ENCODE measurements at regions not wholly inside any gene's neighbourhood (a gene's known extent, or its start where the extent isn't known, plus 50 kb on each side); places are given as distances from the start of the nearest gene placed in this dataset.

DNA sequence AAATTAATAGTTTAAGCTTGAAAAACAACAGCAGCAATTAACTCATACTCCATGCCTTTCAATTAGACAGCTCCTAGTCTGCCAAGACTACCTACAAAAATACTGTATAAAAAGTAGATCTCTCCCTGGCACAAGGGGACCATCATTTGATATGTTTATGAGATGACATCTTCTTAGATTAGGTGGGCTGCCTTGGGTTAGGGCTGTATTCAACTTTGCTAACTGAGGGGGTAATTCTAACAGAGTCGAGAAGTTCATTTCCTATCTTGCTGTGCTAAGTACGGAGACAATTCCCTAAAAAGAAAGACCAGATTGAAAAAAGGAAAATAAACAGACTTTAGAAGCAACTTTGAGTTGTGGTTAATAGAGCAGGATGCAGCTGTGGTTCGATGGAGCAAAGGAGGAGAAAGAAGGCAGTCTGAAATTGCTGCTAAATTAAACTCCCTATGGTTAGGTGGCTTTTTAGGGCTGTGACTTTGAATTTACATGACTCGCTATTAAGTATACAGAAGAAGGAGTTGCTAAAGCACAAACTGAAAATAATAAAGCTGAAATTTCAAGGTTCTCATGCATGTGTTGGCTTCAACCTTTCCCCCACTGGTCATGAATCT, 75.4 kb downstream of the CDC7 start:
- H3K36me3 Mint-ChIP-seq (ENCODE audit: insufficient read depth) = no peaks in the 10 kb centered on the region
- ATAC-seq (replicated peaks; ENCODE audit: extremely low read depth, poor library complexity, severe bottlenecking) (no peak), DNase-seq (ENCODE audit: low spot score in 2 of 2) (no peak)
- no peaks in the 10 kb centered on the region for H3K27me3 Mint-ChIP-seq
- H3K9me3 Mint-ChIP-seq = no peaks in the 10 kb centered on the region
- H3K4me3 Mint-ChIP-seq = peak overlapping the region; percentile 17
- H3K4me1 Mint-ChIP-seq = peaks cover 39% of the 10 kb centered on the region
- peak overlapping the region; percentile 17 for H3K27ac Mint-ChIP-seq (ENCODE audit: low read depth)

- Mint-ChIP-seq H3K27ac (ENCODE audit: low read depth) (no peak overlapping the region), H3K4me3 (no peak overlapping the region), H3K27me3 (no peaks in the 10 kb centered on the region), H3K9me3 (no peaks in the 10 kb centered on the region), H3K36me3 (ENCODE audit: insufficient read depth) (no peaks in the 10 kb centered on the region), H3K4me1 (peaks cover 36% of the 10 kb centered on the region)
- DNase-seq (ENCODE audit: low spot score in 2 of 2) (no peak), ATAC-seq (replicated peaks; ENCODE audit: extremely low read depth, poor library complexity, severe bottlenecking) (no peak)
Observed at GRCh38 chr1:91578320-91579109, 77.9 kb downstream of the CDC7 start.

DNA sequence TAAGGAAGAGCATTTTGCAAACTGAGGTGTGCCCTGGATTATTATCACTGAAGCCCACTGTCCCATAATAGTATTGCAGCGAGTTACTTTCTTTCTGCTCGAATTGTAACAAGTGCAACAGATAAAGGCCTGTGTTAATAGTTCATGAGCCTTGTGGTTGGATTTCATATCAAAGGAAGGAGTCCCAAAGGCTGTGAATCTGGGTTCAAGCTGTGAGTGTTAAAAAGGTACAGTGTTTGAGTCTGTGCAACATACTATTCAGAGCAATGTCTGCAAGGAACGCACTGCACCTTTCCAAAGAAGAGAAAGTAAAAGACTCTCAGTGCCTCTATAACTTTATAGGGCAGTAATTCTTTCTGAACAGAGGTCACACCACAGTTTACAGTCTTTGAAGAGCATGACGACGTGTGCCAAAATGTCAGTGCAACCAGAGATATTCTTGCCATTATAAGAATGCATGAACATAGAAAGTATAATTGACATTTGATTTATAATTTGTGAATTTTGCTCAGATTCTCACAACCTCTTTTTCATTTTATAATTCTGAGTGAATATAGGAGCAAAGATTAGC, 79.1 kb downstream of the CDC7 start:
- Mint-ChIP-seq H3K27ac (ENCODE audit: low read depth) (no peak overlapping the region), H3K4me1 (peaks cover 47% of the 10 kb centered on the region), H3K27me3 (no peaks in the 10 kb centered on the region), H3K4me3 (no peak overlapping the region), H3K9me3 (no peaks in the 10 kb centered on the region), H3K36me3 (ENCODE audit: insufficient read depth) (no peaks in the 10 kb centered on the region)
- ATAC-seq (replicated peaks; ENCODE audit: extremely low read depth, poor library complexity, severe bottlenecking) (no peak), DNase-seq (ENCODE audit: low spot score in 2 of 2) (no peak)

DNA sequence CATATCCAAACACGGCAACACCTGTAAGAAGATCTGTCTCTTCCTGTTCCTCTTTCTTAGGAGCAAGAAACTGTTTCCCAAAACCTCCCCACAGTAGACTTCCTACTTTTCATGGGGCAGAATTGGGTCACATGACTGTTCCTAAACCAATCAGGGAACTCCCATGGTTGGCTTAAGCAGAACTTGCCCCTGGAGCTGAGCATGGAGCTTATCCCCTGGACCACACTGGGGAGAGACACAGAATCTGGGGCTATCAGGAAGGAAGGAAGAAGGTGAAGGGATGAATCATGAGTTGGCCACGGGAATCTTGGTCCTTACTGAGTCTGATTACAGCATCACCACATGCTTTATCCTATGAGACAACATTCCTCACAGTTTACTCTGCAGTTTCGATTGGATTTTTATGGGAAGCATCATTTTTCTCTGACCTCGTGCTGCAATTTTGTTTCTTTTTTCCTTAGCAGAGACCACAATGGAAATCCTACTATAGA, 81.8 kb downstream of the CDC7 start:
- DNase-seq (ENCODE audit: low spot score in 2 of 2) = no peak
- Mint-ChIP-seq H3K36me3 (ENCODE audit: insufficient read depth) (no peaks in the 10 kb centered on the region), H3K4me1 (peaks cover 38% of the 10 kb centered on the region), H3K27me3 (no peaks in the 10 kb centered on the region), H3K27ac (ENCODE audit: low read depth) (no peak overlapping the region), H3K4me3 (no peak overlapping the region), H3K9me3 (no peaks in the 10 kb centered on the region)
- ATAC-seq (replicated peaks; ENCODE audit: extremely low read depth, poor library complexity, severe bottlenecking) = no peak

DNA sequence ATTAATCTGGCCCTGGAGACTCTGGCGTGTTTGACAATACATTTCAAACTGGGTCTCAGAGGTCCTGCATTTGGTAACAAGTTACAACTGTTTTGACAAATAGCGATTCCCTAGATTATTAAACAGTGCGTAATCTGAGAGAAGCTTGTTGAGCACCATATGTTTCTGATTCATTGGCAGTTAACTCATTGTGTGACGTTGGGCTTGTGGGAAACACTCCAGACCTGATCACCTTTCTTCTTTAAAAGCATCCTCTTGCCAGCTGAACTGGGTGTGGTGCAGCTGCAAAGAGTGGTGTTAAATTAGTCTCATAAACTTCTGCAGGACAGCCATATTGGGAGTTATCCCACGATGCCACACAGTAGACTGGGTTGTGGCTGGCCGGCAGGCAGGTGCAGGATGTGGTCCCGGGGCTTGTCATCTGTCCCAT, 82.7 kb downstream of the CDC7 start:
- Mint-ChIP-seq H3K4me1 (peaks cover 38% of the 10 kb centered on the region), H3K27ac (ENCODE audit: low read depth) (no peak overlapping the region), H3K4me3 (no peak overlapping the region), H3K9me3 (no peaks in the 10 kb centered on the region), H3K27me3 (no peaks in the 10 kb centered on the region), H3K36me3 (ENCODE audit: insufficient read depth) (peaks cover 4% of the 10 kb centered on the region)
- ATAC-seq (replicated peaks; ENCODE audit: extremely low read depth, poor library complexity, severe bottlenecking) (no peak), DNase-seq (ENCODE audit: low spot score in 2 of 2) (no peak)

DNA sequence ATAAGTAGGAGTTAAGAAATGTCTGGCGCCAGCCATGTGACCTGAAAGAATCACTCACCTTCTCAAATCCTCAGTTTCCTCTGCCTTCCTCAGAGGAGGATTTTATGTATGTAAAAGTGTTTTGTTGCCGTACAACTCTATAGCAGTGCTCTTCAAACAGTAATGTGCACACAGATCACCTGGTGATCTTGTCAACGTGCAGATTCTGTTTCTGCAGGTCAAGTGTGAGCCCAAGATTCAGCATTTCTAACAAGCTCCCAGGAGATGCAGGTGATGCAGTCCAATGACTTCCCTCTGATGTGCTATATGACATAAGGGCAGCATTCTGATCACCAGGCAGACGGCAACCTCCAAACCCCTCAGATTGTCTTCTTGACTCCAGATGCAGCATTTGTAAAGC, 83.7 kb downstream of the CDC7 start:
- ATAC-seq (replicated peaks; ENCODE audit: extremely low read depth, poor library complexity, severe bottlenecking) (no peak), DNase-seq (ENCODE audit: low spot score in 2 of 2) (no peak)
- Mint-ChIP-seq H3K27me3 (no peaks in the 10 kb centered on the region), H3K36me3 (ENCODE audit: insufficient read depth) (peaks cover 4% of the 10 kb centered on the region), H3K4me3 (no peak overlapping the region), H3K9me3 (no peaks in the 10 kb centered on the region), H3K4me1 (peaks cover 37% of the 10 kb centered on the region), H3K27ac (ENCODE audit: low read depth) (no peak overlapping the region)

- Mint-ChIP-seq H3K9me3 (no peaks in the 10 kb centered on the region), H3K27ac (ENCODE audit: low read depth) (no peak overlapping the region), H3K36me3 (ENCODE audit: insufficient read depth) (peaks cover 4% of the 10 kb centered on the region), H3K27me3 (no peaks in the 10 kb centered on the region), H3K4me3 (no peak overlapping the region), H3K4me1 (peaks cover 32% of the 10 kb centered on the region)
- ATAC-seq (replicated peaks; ENCODE audit: extremely low read depth, poor library complexity, severe bottlenecking) = no peak
- DNase-seq (ENCODE audit: low spot score in 2 of 2) = no peak
Observed at GRCh38 chr1:91584878-91585277, 84.2 kb downstream of the CDC7 start.

- peaks cover 26% of the 10 kb centered on the region for H3K4me1 Mint-ChIP-seq
- peaks cover 4% of the 10 kb centered on the region for H3K36me3 Mint-ChIP-seq (ENCODE audit: insufficient read depth)
- H3K27ac Mint-ChIP-seq (ENCODE audit: low read depth) = no peak overlapping the region
- H3K9me3 Mint-ChIP-seq = no peaks in the 10 kb centered on the region
- ATAC-seq (replicated peaks; ENCODE audit: extremely low read depth, poor library complexity, severe bottlenecking) (no peak), DNase-seq (ENCODE audit: low spot score in 2 of 2) (no peak)
- H3K4me3 Mint-ChIP-seq = no peak overlapping the region
- H3K27me3 Mint-ChIP-seq = no peaks in the 10 kb centered on the region
Observed at GRCh38 chr1:91585502-91585901, 84.9 kb downstream of the CDC7 start.

- Mint-ChIP-seq H3K27me3 (no peaks in the 10 kb centered on the region), H3K4me1 (peaks cover 26% of the 10 kb centered on the region), H3K27ac (ENCODE audit: low read depth) (no peak overlapping the region), H3K4me3 (no peak overlapping the region), H3K36me3 (ENCODE audit: insufficient read depth) (peaks cover 4% of the 10 kb centered on the region), H3K9me3 (no peaks in the 10 kb centered on the region)
- ATAC-seq (replicated peaks; ENCODE audit: extremely low read depth, poor library complexity, severe bottlenecking) (no peak), DNase-seq (ENCODE audit: low spot score in 2 of 2) (no peak)
Observed at GRCh38 chr1:91585982-91586381, 85.3 kb downstream of the CDC7 start.

- Mint-ChIP-seq H3K4me1 (peaks cover 14% of the 10 kb centered on the region), H3K36me3 (ENCODE audit: insufficient read depth) (peaks cover 4% of the 10 kb centered on the region), H3K9me3 (no peaks in the 10 kb centered on the region), H3K27me3 (no peaks in the 10 kb centered on the region), H3K27ac (ENCODE audit: low read depth) (no peak overlapping the region), H3K4me3 (no peak overlapping the region)
- ATAC-seq (replicated peaks; ENCODE audit: extremely low read depth, poor library complexity, severe bottlenecking) (no peak), DNase-seq (ENCODE audit: low spot score in 2 of 2) (no peak)
Observed at GRCh38 chr1:91589437-91589836, 88.8 kb downstream of the CDC7 start.

DNA sequence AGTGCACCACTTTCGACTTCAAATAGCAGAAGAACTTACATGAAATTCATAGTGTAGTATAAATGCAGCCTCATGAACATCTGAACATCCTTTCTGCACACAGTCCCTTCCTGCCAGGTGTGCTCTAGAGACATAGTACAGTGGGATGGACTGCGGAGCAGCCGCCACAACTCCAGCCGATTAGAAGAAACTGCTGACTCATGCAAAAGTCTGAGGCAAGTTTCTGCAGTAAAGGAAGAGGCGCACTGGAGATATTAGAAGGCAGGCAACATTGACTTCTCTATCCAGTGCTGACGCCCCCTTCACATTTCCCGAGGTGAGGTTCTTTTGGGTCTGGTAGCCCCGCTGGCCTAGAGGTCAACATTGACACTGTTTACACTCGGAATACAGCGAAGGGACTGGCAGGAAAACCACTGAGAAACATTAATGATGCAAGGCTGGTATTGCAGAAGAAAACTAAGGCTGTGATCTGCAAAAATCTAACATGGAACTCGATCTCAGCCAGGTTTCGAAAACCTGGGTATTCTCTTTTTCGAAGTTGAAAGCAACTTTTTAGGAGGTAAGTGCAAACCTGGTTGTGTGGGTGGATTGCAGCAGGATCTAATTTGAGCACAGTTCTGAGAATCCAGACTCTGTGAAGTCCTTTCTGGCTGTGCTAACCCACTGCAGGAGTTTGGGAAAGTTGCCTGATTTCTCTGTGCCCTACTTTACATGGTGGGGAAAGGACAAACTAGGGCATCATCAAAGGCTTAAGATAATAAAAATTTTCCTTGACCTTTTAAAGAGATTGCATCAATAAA, 90.7 kb downstream of the CDC7 start:
- peaks cover 4% of the 10 kb centered on the region for H3K36me3 Mint-ChIP-seq (ENCODE audit: insufficient read depth)
- H3K27me3 Mint-ChIP-seq = no peaks in the 10 kb centered on the region
- peak overlapping the region; percentile 13 for H3K27ac Mint-ChIP-seq (ENCODE audit: low read depth)
- ATAC-seq (replicated peaks; ENCODE audit: extremely low read depth, poor library complexity, severe bottlenecking) (no peak), DNase-seq (ENCODE audit: low spot score in 2 of 2) (no peak)
- H3K4me3 Mint-ChIP-seq = no peak overlapping the region
- no peaks in the 10 kb centered on the region for H3K9me3 Mint-ChIP-seq
- H3K4me1 Mint-ChIP-seq = peaks cover 6% of the 10 kb centered on the region

DNA sequence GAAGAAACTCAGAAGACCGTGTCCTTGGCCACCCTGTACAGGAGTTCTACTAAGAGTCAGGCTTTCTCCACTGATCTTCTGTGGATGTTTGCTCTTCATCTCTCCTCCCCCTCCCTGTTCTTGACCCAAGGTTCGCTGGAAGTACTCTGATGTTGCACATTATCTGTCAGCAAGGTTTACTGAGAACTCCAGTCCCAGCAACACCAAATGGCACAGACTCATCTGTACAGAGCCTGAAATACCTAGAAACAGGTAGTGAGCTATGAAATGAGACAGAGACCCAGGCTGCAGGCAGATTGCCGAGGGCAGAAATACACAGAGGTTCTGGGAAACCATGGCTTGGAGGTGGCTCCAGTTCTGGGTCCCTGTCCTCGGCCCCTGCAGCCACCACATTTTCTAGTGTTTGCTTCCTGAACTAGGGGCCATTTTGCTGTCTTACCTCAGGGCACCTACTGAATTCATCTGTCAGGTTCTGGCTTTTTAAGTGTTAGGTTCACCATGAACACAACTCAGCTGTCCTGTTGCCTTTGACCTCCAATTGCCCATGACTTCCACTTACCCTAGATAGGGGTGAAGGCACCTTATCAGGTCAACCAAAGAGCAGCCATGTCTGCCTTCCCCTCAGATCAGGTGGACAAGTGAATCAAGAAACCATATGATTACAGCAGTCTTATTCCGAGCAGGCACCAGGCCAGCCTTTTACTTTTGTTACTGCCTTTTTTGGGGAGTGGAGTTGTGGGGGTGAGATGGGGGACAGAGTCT, 92.2 kb downstream of the CDC7 start:
- no peak for ATAC-seq (replicated peaks; ENCODE audit: extremely low read depth, poor library complexity, severe bottlenecking)
- Mint-ChIP-seq H3K27ac (ENCODE audit: low read depth) (no peak overlapping the region), H3K27me3 (no peaks in the 10 kb centered on the region), H3K4me1 (peaks cover 12% of the 10 kb centered on the region), H3K4me3 (no peak overlapping the region), H3K36me3 (ENCODE audit: insufficient read depth) (no peaks in the 10 kb centered on the region), H3K9me3 (no peaks in the 10 kb centered on the region)
- DNase-seq (ENCODE audit: low spot score in 2 of 2) = no peak
